HepG2 (cell line): ENCODE measurements at regions not wholly inside any gene's neighbourhood (a gene's known extent, or its start where the extent isn't known, plus 50 kb on each side); places are given as distances from the start of the nearest gene placed in this dataset.

Experiments used
- ATAC-seq: fragments of 200-7000 bp; cut with Tn5 transposase; 3 replicates; pipeline ENCODE4 v1.9.1; 2020; ENCODE audit warnings: mild to moderate bottlenecking, moderate library complexity
- BruUV-seq: library from RNA; stranded (reverse); fragments of 400-500 nt; replicated peaks from 2 replicates; lab custom pipeline; 2021; lab: Mats Ljungman, UMichigan
- CTCF ChIA-PET: fragments of 300-600 bp; formaldehyde crosslinking; extraction: SDS; loops from one replicate; lab custom pipeline; 2021; ENCODE audit warnings: low total read pairs, inconsistent platforms, low intra/inter-chr PET ratio; lab: Yijun Ruan, JAX
- POLR2A ChIA-PET: fragments of 350-600 bp; sonication (Branson Sonifier 250); formaldehyde crosslinking; loops from one replicate; lab custom pipeline; 2020; ENCODE audit warnings: antibody characterized with exemption, inconsistent platforms; lab: Yijun Ruan, JAX
- DNase-seq: peaks from one replicate; pipeline ENCODE4 v3.0.0-alpha.2; 2015; ENCODE audit warnings: low spot score
- FAIRE-seq: peaks from 3 replicates; lab custom pipeline; 2011; peaks lifted over from hg19 to GRCh38; lab: Jason Lieb, UNC
- H2AFZ ChIP-seq: one replicate; pipeline ENCODE4 v1.6.1; 2011; ENCODE audit warnings: low read length, inconsistent platforms
- H3K27ac ChIP-seq: fragments of 300-600 bp; 3 replicates; pipeline ENCODE4 v1.8.0; 2011; ENCODE audit warnings: mixed run types, mild to moderate bottlenecking, mixed read lengths, low read length, inconsistent platforms; ENCODE audit not compliant: insufficient read depth; ENCODE audit errors: extremely low read length
- H3K27me3 ChIP-seq, 2 experiments: fragments of 200-600 bp in 1 of 2; 2 replicates in 1 of 2; 3 replicates in 1 of 2; pipeline versions ENCODE4 v1.6.0 to v1.8.0; 2011; ENCODE audit warnings: low read length in 2 of 2, mild to moderate bottlenecking in 2 of 2, moderate library complexity in 2 of 2, inconsistent platforms in 1 of 2; ENCODE audit not compliant: insufficient read depth in 2 of 2, control insufficient read depth in 1 of 2
- H3K36me3 ChIP-seq, 2 experiments: fragments of 200-600 bp in 1 of 2; replicated peaks in 1 of 2; 2 replicates in 1 of 2; 3 replicates in 1 of 2; pipeline versions ENCODE4 v1.5.1 to v1.8.0; 2011; ENCODE audit warnings: low read length in 2 of 2, inconsistent platforms in 1 of 2; ENCODE audit not compliant: insufficient read depth in 2 of 2, control insufficient read depth in 1 of 2
- H3K4me1 ChIP-seq: 2 replicates; pipeline ENCODE4 v1.5.1; 2012; ENCODE audit warnings: low read length, inconsistent platforms; ENCODE audit not compliant: insufficient read depth
- H3K4me2 ChIP-seq: 2 replicates; pipeline ENCODE4 v1.6.0; 2011; ENCODE audit warnings: low read depth, low read length, inconsistent platforms
- H3K4me3 ChIP-seq, 3 experiments: fragments of 200-600 bp in 1 of 3; sonication (generic), shearing (Covaris generic) in 1 of 3; replicated peaks in 1 of 3; 2 replicates each; pipeline ENCODE4 v1.5.1; 2011 to 2016; ENCODE audit warnings: low read length in 3 of 3, inconsistent platforms in 2 of 3, low read depth in 2 of 3, mild to moderate bottlenecking in 2 of 3, control low read depth in 1 of 3, mixed read lengths in 1 of 3; ENCODE audit not compliant: insufficient read depth in 1 of 3
- H3K79me2 ChIP-seq: one replicate; pipeline ENCODE4 v1.6.1; 2011; ENCODE audit warnings: low read length, inconsistent platforms; ENCODE audit not compliant: insufficient read depth
- H3K9ac ChIP-seq: 2 replicates; pipeline ENCODE4 v1.6.0; 2011; ENCODE audit warnings: mild to moderate bottlenecking, low read depth, low read length, inconsistent platforms; ENCODE audit not compliant: insufficient read depth
- H3K9me3 ChIP-seq: 2 replicates; pipeline ENCODE4 v1.5.1; 2012; ENCODE audit warnings: mild to moderate bottlenecking, low read length
- H4K20me1 ChIP-seq: 2 replicates; pipeline ENCODE4 v1.6.0; 2011; ENCODE audit warnings: inconsistent platforms, mild to moderate bottlenecking, low read length, moderate library complexity; ENCODE audit not compliant: insufficient read depth
- ARNT2 ChIP-seq: sonication (generic); formaldehyde crosslinking; IDR thresholded peaks from 2 replicates; pipeline ENCODE4 v1.8.0; 2022; ENCODE audit warnings: mild to moderate bottlenecking, low read depth, missing genetic modification reagents, moderate library complexity
- ETV6 ChIP-seq: sonication (generic); formaldehyde crosslinking; conservative IDR thresholded peaks from 2 replicates; pipeline ENCODE4 v1.4.0; 2020; ENCODE audit warnings: missing genetic modification reagents
- IKZF5 ChIP-seq: IDR thresholded peaks from 2 replicates; pipeline ENCODE4 v1.6.1; 2018; ENCODE audit warnings: missing genetic modification reagents, mild to moderate bottlenecking, missing compliant biosample characterization
- NCOA5 ChIP-seq: sonication (generic); formaldehyde crosslinking; IDR thresholded peaks from 2 replicates; pipeline ENCODE4 v1.4.0; 2020; ENCODE audit warnings: missing genetic modification reagents
- NR2F2 ChIP-seq: IDR thresholded peaks from 2 replicates; pipeline ENCODE4 v1.6.1; 2012; ENCODE audit warnings: low read depth, inconsistent platforms, borderline replicate concordance
- PITX1 ChIP-seq: sonication (generic); formaldehyde crosslinking; IDR thresholded peaks from 2 replicates; pipeline ENCODE4 v1.5.1; 2020; ENCODE audit warnings: mild to moderate bottlenecking, missing genetic modification reagents
- SAP130 ChIP-seq: IDR thresholded peaks from 2 replicates; pipeline ENCODE4 v1.6.1; 2016; ENCODE audit warnings: low read depth
- ZBTB26 ChIP-seq: IDR thresholded peaks from 2 replicates; pipeline ENCODE4 v1.6.1; 2016; ENCODE audit warnings: missing compliant biosample characterization, missing genetic modification reagents, borderline replicate concordance
- ZFP90 ChIP-seq: sonication (generic); formaldehyde crosslinking; IDR thresholded peaks from 2 replicates; pipeline ENCODE4 v1.8.0; 2022; ENCODE audit warnings: missing genetic modification reagents, mild to moderate bottlenecking, inconsistent platforms, borderline replicate concordance
- ZNF10 ChIP-seq: sonication (generic); formaldehyde crosslinking; IDR thresholded peaks from 2 replicates; pipeline ENCODE4 v1.4.0; 2020; ENCODE audit warnings: mild to moderate bottlenecking, low read depth, missing genetic modification reagents, borderline replicate concordance
- ZNF30 ChIP-seq: sonication (generic); formaldehyde crosslinking; IDR thresholded peaks from 2 replicates; pipeline ENCODE4 v1.5.0; 2020; ENCODE audit warnings: mild to moderate bottlenecking, missing genetic modification reagents
- ZNF484 ChIP-seq: sonication (generic); formaldehyde crosslinking; IDR thresholded peaks from 2 replicates; pipeline ENCODE4 v1.5.1; 2020; ENCODE audit warnings: mild to moderate bottlenecking, low read depth, missing genetic modification reagents, borderline replicate concordance
- ZNF563 ChIP-seq: sonication (generic); formaldehyde crosslinking; IDR thresholded peaks from 2 replicates; pipeline ENCODE4 v1.8.0; 2022; ENCODE audit warnings: mild to moderate bottlenecking, moderate library complexity, missing genetic modification reagents
- ZNF670 ChIP-seq: sonication (generic); formaldehyde crosslinking; IDR thresholded peaks from 2 replicates; pipeline ENCODE4 v1.8.0; 2022; ENCODE audit warnings: mild to moderate bottlenecking, missing genetic modification reagents, borderline replicate concordance
- ZNF709 ChIP-seq: sonication (generic); formaldehyde crosslinking; IDR thresholded peaks from 2 replicates; pipeline ENCODE4 v1.5.0; 2020; ENCODE audit warnings: mild to moderate bottlenecking, missing genetic modification reagents
- WGBS: methylation state at CpG from one replicate; pipeline ENCODE4 v1.1.6; 2017; ENCODE audit warnings: low lambda C conversion rate; 5-methylcytosine and 5-hydroxymethylcytosine counted together
- in situ Hi-C: cut with HindIII; loops from 2 replicates; pipeline ENCODE4 v1.10.0; 2017; ENCODE audit warnings: low pct_unique_long_range_greater_than_20kb; ENCODE audit not compliant: extremely low pct_ligation_motif_present
- intact Hi-C: fragments of 100-400 bp; cut with micrococcal nuclease; formaldehyde crosslinking; loops from one replicate; pipeline ENCODE4 v1.10.0; 2022; ENCODE audit not compliant: unreplicated experiment

GRCh38 chr10:36381748-36382147, 739.7 kb upstream of the FZD8 start:
- no peak overlapping the region for H3K27ac ChIP-seq
- H4K20me1 ChIP-seq, result no peaks in the 10 kb centered on the region
- H3K4me1 ChIP-seq, result no peaks in the 10 kb centered on the region
- 0% methylated on average over 1 of the region's 1 CpG for WGBS
- no peak overlapping the region for H3K9ac ChIP-seq
- intact Hi-C loops, result no loop called here
- DNase-seq, result no peak
- H3K36me3 ChIP-seq, result no peaks in the 10 kb centered on the region
- H3K4me2 ChIP-seq, result no peak overlapping the region
- TF ChIP-seq IKZF5 (no peak), ZNF670 (no peak), ZNF30 (CRISPR knock-in tag) (no peak), ZNF709 (no peak)
- no peak for ATAC-seq
- in situ Hi-C loops, result no loop called here
- FAIRE-seq, result no peak
- no peaks in the 10 kb centered on the region for H3K79me2 ChIP-seq
- no TSS peak for BruUV-seq
- CTCF ChIA-PET, result no interaction called here
- H2AFZ ChIP-seq, result no peak overlapping the region
- no peaks in the 10 kb centered on the region for H3K27me3 ChIP-seq
- no peaks in the 10 kb centered on the region for H3K9me3 ChIP-seq
- no peak overlapping the region for H3K4me3 ChIP-seq
- POLR2A ChIA-PET, result no interaction called here

- POLR2A ChIA-PET, result no interaction called here
- no peak for DNase-seq
- intact Hi-C loops (no loop called here), in situ Hi-C loops (no loop called here)
- Histone ChIP-seq H2AFZ (no peak overlapping the region), H3K27me3 (no peaks in the 10 kb centered on the region), H3K4me3 (no peak overlapping the region), H3K4me1 (no peaks in the 10 kb centered on the region), H3K36me3 (no peaks in the 10 kb centered on the region), H3K9me3 (no peaks in the 10 kb centered on the region), H3K9ac (no peak overlapping the region), H3K79me2 (no peaks in the 10 kb centered on the region), H3K27ac (no peak overlapping the region), H4K20me1 (no peaks in the 10 kb centered on the region), H3K4me2 (no peak overlapping the region)
- FAIRE-seq, result no peak
- no TSS peak for BruUV-seq
- ATAC-seq, result no peak
- CTCF ChIA-PET, result no interaction called here
- TF ChIP-seq ZNF563 (CRISPR knock-in tag) (no peak), ZBTB26 (CRISPR knock-in tag) (no peak), ETV6 (CRISPR knock-in tag) (no peak), ZNF10 (no peak), NR2F2 (no peak), NCOA5 (CRISPR knock-in tag) (no peak), ZNF484 (CRISPR knock-in tag) (no peak), ZFP90 (CRISPR knock-in tag) (no peak), PITX1 (CRISPR knock-in tag) (no peak), SAP130 (CRISPR knock-in tag) (no peak), ARNT2 (CRISPR knock-in tag) (no peak)
- 0% methylated on average over 2 of the region's 2 CpGs for WGBS
Observed at GRCh38 chr10:36380538-36380937, 738.4 kb upstream of the FZD8 start.
